Medulla oblongata (tissue), 1 donor: ENCODE measurements at regions not wholly inside any gene's neighbourhood (a gene's known extent, or its start where the extent isn't known, plus 50 kb on each side); places are given as distances from the start of the nearest gene placed in this dataset.
A peak's percentile ranks its signal among the peaks of the same experiment; 100 is the strongest.
"Not testable (repeated sequence)": the region's sequence is repeated elsewhere in the genome, so short reads cannot be mapped to it uniquely, and the experiment has no call there.

Source experiments
- DNase-seq: peaks from one replicate; pipeline ENCODE4 v3.0.0-alpha.2; 2015; ENCODE audit errors: extremely low spot score

DNA sequence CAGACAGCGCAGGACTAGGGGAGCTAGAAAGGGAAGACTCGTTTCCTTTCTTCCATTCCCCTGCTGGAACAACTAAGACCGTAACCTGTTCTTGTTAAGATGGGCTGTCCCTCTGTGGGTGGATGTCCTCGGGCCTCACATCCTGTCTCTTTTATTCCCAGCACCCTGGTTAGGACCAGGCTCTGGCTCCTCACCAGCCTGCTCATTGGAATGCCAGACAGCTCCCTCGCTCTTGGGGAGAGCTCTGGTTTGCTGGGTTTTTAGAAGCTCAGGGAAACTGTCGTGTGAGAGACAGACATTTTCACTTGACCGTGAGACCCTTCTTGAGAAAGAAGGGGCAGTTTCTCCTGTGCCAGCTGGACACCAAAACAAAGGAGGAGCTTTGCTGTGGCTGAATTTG lies 58.1 kb upstream of the HABP2 start:
- DNase-seq, result peak; percentile 18

DNA sequence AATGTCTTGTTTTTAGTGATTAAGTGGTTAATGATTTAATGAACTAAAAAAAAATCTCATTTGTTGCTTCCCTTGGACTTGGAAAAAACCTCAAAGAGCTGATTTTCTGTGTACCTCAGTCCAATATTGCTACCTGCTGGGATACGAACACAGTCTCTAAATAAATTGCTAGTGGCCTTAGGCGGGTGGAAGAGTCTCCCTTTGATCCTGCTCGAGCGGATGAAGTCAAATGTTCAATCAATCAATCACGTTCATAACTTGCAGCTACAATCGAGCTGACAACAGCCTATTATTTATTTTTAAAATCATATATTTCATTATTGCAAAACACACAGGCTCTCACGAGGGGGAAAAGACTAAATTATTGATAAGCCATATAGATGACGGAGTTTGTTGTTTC lies 57.3 kb upstream of the HABP2 start:
- DNase-seq, result no peak

DNA sequence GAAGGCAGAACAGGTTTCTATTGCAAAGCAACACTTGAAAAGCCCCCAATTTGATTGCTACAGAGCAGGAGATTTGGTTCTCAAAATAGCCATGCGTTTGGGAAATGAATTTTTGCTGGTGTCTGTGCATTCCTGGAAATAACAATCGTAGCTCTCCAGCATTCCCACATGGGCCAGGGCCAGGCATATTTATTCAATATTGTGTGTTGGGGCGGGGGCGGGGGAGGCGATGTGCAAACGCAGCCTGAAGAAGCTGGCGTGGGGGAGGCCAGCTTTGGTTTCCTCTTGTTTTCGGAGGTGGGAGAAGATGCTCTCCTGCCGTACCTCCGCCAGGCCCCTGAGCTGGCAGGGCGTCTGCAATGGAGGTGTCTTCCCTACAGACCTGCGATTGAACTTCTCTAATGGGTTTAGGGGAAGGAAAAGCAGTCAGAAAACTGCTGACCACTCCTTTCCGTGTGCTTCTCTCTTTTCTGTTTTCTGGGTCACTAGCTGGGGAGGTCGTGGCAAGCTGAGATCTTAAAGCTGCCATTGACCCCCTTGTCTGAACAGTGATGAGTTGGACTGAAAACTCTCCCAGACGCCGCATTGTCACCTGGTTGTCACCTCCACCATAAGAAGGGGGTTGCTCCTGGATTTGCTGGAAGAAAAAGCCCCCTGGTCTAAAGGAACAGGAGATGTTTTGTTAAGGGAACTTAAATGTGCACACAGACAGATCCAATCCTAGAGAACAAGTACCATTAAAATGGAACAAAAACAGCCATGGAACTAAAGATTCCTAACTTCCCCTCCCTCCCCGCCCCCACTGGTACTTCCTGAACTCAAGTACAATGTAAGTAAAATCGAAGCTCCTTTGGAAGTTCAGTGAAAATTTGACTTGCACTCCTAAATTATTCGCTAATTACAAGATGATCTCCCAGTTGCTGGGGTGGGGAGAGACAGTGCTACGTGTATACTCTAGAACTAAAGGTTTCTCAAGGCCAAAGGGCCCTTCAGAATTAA lies 56.4 kb upstream of the HABP2 start:
- DNase-seq, result no peak

DNA sequence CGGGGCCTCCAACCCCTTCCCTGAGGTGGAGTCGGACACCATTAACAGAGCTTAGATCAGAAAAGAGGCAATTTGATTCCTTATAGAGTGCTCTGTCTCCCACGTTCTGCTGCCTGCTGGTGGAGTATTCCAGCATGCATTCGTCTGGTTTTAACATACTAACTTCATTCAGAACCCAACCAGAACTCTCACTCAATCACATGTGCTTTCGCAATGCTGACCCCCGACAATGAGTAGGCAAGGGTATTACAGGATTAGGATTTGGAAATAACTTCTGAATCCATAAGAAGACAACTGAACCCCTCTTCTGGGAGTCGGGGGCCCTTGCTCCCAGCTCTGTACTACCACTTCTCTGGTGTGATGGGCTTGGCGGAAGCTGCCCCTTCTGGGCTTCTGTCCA lies 55.7 kb upstream of the HABP2 start:
- no peak for DNase-seq

GRCh38 chr10:113498997-113499396 lies 53.9 kb upstream of the HABP2 start:
- DNase-seq, result no peak

- no peak for DNase-seq
Observed at GRCh38 chr10:113499806-113500205, 53.0 kb upstream of the HABP2 start.

GRCh38 chr10:113501031-113501430 lies 51.8 kb upstream of the HABP2 start:
- not testable (repeated sequence) for DNase-seq
